HPDE6-E6E7 (cell line): ENCODE measurements at regions not wholly inside any gene's neighbourhood (a gene's known extent, or its start where the extent isn't known, plus 50 kb on each side); places are given as distances from the start of the nearest gene placed in this dataset.
A peak's percentile ranks its signal among the peaks of the same experiment; 100 is the strongest.
"Not testable (repeated sequence)": the region's sequence is repeated elsewhere in the genome, so short reads cannot be mapped to it uniquely, and the experiment has no call there.

ENCODE experiments used
- DNase-seq: peaks from one replicate; pipeline ENCODE4 v3.0.0; 2011; ENCODE audit warnings: missing footprints; ENCODE audit errors: extremely low spot score

- no peak for DNase-seq
Measured at GRCh38 chr5:142405814-142406395, 81.1 kb upstream of the SPRY4 start.

GRCh38 chr5:142405023-142405422, 80.2 kb upstream of the SPRY4 start:
- DNase-seq: no peak

GRCh38 chr5:142404046-142404477, 79.2 kb upstream of the SPRY4 start:
- no peak for DNase-seq

GRCh38 chr5:142403583-142403982, 78.8 kb upstream of the SPRY4 start:
- peak; percentile 32 for DNase-seq

- DNase-seq: no peak
Measured at GRCh38 chr5:142402752-142403318, 78.0 kb upstream of the SPRY4 start.

GRCh38 chr5:142400415-142400814, 75.6 kb upstream of the SPRY4 start:
- no peak for DNase-seq

GRCh38 chr5:142399891-142400290, 75.1 kb upstream of the SPRY4 start:
- DNase-seq: peak; percentile 26

- no peak for DNase-seq
Measured at GRCh38 chr5:142398730-142399055, 73.9 kb upstream of the SPRY4 start.

- DNase-seq: not testable (repeated sequence)
Measured at GRCh38 chr5:142398011-142398729, 73.3 kb upstream of the SPRY4 start.

- no peak for DNase-seq
Measured at GRCh38 chr5:142397178-142397577, 72.4 kb upstream of the SPRY4 start.

GRCh38 chr5:142396436-142397038, 71.7 kb upstream of the SPRY4 start:
- no peak for DNase-seq

- DNase-seq: no peak
Measured at GRCh38 chr5:142395334-142395733, 70.5 kb upstream of the SPRY4 start.

- no peak for DNase-seq
Measured at GRCh38 chr5:142391058-142391845, 66.4 kb upstream of the SPRY4 start.

GRCh38 chr5:142390334-142390733, 65.5 kb upstream of the SPRY4 start:
- no peak for DNase-seq

- no peak for DNase-seq
Measured at GRCh38 chr5:142388696-142389095, 63.9 kb upstream of the SPRY4 start.

GRCh38 chr5:142387024-142387682, 62.3 kb upstream of the SPRY4 start:
- no peak for DNase-seq

GRCh38 chr5:142386137-142387023, 61.6 kb upstream of the SPRY4 start:
- DNase-seq: no peak

GRCh38 chr5:142385194-142385593, 60.4 kb upstream of the SPRY4 start:
- DNase-seq: no peak

GRCh38 chr5:142384014-142384413, 59.2 kb upstream of the SPRY4 start:
- DNase-seq: no peak

- no peak for DNase-seq
Measured at GRCh38 chr5:142382186-142382585, 57.4 kb upstream of the SPRY4 start.
